K562 (cell line): ENCODE measurements at regions not wholly inside any gene's neighbourhood (a gene's known extent, or its start where the extent isn't known, plus 50 kb on each side); places are given as distances from the start of the nearest gene placed in this dataset.

ENCODE experiments used
- ZFP30 ChIP-seq: fragments of 250-450 bp; sonication (Bioruptor Pico); IDR thresholded peaks from 2 replicates; pipeline ENCODE4 v1.8.0; 2022; ENCODE audit warnings: moderate library complexity, mild to moderate bottlenecking, inconsistent platforms, borderline replicate concordance
- TF ChIP-seq, protein P1 (sequence below): sonication (generic); formaldehyde crosslinking; IDR thresholded peaks from 2 replicates; pipeline ENCODE4 v1.5.0; 2020; ENCODE audit warnings: missing genetic modification reagents
- TF ChIP-seq, protein P2 (sequence below), 3 experiments: IDR thresholded peaks in 2 of 3; conservative IDR thresholded peaks in 1 of 3; 2 replicates each; pipeline ENCODE4 v1.5.1; 2011 to 2012; ENCODE audit warnings: low read length in 3 of 3, mild to moderate bottlenecking in 3 of 3, control low read depth in 2 of 3, improper control_type of control experiment in 1 of 3, inconsistent platforms in 1 of 3, low read depth in 1 of 3, mixed read lengths in 1 of 3, moderate library complexity in 1 of 3; ENCODE audit not compliant: insufficient read depth in 2 of 3

DNA sequence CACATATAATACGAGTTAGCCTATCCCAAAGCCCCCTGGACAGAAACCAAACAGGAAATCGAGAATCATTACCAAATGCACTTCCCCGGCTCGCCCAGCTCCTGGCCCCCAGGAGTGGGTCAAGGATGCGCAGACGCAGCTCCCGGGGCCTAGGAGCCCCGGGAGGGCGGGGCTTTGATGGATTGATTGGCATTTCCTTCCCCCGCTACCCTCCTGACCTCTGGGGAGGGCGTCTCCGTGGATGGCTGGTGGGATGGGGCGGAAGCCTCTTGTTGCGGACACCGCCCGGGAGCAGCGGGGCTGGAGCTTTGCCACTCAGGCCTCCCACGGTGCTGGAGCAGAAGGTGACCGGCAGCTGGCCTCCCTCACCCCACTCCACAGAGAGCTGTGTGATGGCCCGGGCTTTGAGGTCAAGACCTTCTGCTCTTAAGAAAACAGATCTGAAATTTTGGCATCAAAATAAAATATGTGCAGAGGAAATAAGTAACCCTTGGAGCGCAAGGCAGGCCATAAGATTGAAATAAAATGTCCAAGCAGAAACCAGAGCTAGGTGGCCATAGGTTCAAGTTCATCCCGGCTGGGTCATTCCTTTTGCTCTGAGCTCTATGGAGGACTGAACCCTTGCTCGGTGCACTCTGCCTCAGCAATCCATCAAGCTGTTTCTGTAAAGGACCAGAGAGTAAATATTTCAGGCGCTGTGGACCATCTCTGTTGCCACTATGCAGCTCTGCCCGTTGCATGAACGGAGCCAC, 262.3 kb downstream of the SOX9 start:
- no peak for TF ChIP-seq ZFP30 (CRISPR knock-in tag)
- TF ChIP-seq, protein P1, sequence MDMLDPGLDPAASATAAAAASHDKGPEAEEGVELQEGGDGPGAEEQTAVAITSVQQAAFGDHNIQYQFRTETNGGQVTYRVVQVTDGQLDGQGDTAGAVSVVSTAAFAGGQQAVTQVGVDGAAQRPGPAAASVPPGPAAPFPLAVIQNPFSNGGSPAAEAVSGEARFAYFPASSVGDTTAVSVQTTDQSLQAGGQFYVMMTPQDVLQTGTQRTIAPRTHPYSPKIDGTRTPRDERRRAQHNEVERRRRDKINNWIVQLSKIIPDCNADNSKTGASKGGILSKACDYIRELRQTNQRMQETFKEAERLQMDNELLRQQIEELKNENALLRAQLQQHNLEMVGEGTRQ (CRISPR knock-in tag): no peak
- TF ChIP-seq, protein P2, sequence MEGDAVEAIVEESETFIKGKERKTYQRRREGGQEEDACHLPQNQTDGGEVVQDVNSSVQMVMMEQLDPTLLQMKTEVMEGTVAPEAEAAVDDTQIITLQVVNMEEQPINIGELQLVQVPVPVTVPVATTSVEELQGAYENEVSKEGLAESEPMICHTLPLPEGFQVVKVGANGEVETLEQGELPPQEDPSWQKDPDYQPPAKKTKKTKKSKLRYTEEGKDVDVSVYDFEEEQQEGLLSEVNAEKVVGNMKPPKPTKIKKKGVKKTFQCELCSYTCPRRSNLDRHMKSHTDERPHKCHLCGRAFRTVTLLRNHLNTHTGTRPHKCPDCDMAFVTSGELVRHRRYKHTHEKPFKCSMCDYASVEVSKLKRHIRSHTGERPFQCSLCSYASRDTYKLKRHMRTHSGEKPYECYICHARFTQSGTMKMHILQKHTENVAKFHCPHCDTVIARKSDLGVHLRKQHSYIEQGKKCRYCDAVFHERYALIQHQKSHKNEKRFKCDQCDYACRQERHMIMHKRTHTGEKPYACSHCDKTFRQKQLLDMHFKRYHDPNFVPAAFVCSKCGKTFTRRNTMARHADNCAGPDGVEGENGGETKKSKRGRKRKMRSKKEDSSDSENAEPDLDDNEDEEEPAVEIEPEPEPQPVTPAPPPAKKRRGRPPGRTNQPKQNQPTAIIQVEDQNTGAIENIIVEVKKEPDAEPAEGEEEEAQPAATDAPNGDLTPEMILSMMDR (IDR thresholded peaks at IDR 0.05 in 2 of 3, conservative IDR thresholded peaks at IDR 0.05 in 1 of 3; ENCODE audit: insufficient read depth in 2 of 3, low read depth in 1 of 3, low read length in 3 of 3): no peak
